B cell (primary cell): ENCODE measurements at regions not wholly inside any gene's neighbourhood (a gene's known extent, or its start where the extent isn't known, plus 50 kb on each side); places are given as distances from the start of the nearest gene placed in this dataset.

ENCODE experiments used
- ATAC-seq: fragments of 200-7000 bp; cut with Tn5 transposase; one replicate; pipeline ENCODE4 v1.10.0; 2021; ENCODE audit warnings: low read depth, mild to moderate bottlenecking, moderate number of reproducible peaks, moderate library complexity
- CTCF ChIA-PET: fragments of 350-600 bp; sonication (Branson Sonifier 250); formaldehyde crosslinking; loops from one replicate; lab custom pipeline; 2021; ENCODE audit warnings: antibody characterized with exemption, inconsistent platforms; lab: Charles Lee
- POLR2A ChIA-PET: fragments of 350-600 bp; sonication (Branson Sonifier 250); formaldehyde crosslinking; loops from one replicate; lab custom pipeline; 2021; ENCODE audit warnings: antibody characterized with exemption; lab: Charles Lee
- DNase-seq: peaks from one replicate; pipeline ENCODE4 v3.0.0; 2013
- H2AFZ ChIP-seq: 2 replicates; pipeline ENCODE4 v1.6.1; 2012; ENCODE audit warnings: mild to moderate bottlenecking, low read depth, low read length; ENCODE audit not compliant: insufficient read depth, poor library complexity, severe bottlenecking
- H3K27ac ChIP-seq, 2 donors: 1 replicate in 1 of 2; 2 replicates in 1 of 2; pipeline ENCODE4 v1.5.1; 2012 to 2013; ENCODE audit warnings: low read length in 2 of 2, mild to moderate bottlenecking in 2 of 2, moderate library complexity in 1 of 2
- H3K27me3 ChIP-seq, 4 experiments: fragments of 200-600 bp in 1 of 4; sonication (generic) in 1 of 4; replicated peaks in 1 of 4; 1 replicate in 2 of 4; 2 replicates in 2 of 4; pipeline versions ENCODE4 v1.6.1 to v1.7.0; 2013 to 2016; ENCODE audit warnings: low read length in 3 of 4, mild to moderate bottlenecking in 2 of 4, mixed read lengths in 1 of 4, moderate library complexity in 1 of 4; ENCODE audit not compliant: insufficient read depth in 4 of 4, control insufficient read depth in 3 of 4; ENCODE audit errors: control extremely low read depth in 1 of 4
- H3K36me3 ChIP-seq, 2 experiments: replicated peaks in 1 of 2; 1 replicate in 1 of 2; 2 replicates in 1 of 2; pipeline versions ENCODE4 v1.6.1 to v1.7.1; 2013; ENCODE audit warnings: low read length in 1 of 2; ENCODE audit not compliant: insufficient read depth in 2 of 2, control insufficient read depth in 1 of 2; ENCODE audit errors: control extremely low read depth in 1 of 2, extremely low read depth in 1 of 2
- H3K4me1 ChIP-seq, 2 donors: fragments of 200-600 bp in 1 of 2; sonication (generic) in 1 of 2; 1 replicate in 1 of 2; 2 replicates in 1 of 2; pipeline versions ENCODE4 v1.5.1 to v1.6.1; 2013 to 2017; ENCODE audit warnings: low read length in 2 of 2; ENCODE audit not compliant: control insufficient read depth in 2 of 2, insufficient read depth in 2 of 2
- H3K4me2 ChIP-seq: replicated peaks from 2 replicates; pipeline ENCODE3; 2012; ENCODE audit warnings: mild to moderate bottlenecking, low read depth, low read length; ENCODE audit not compliant: poor library complexity, severe bottlenecking
- H3K4me3 ChIP-seq, 5 experiments: fragments of 200-600 bp in 1 of 5; sonication (generic) in 1 of 5; 1 replicate in 3 of 5; 2 replicates in 2 of 5; pipeline versions ENCODE4 v1.5.1 to v1.7.0; 2011 to 2016; ENCODE audit warnings: low read length in 4 of 5, mild to moderate bottlenecking in 4 of 5, low read depth in 2 of 5, control low read depth in 1 of 5, moderate library complexity in 1 of 5; ENCODE audit not compliant: insufficient read depth in 1 of 5; ENCODE audit errors: control extremely low read depth in 1 of 5, extremely low read depth in 1 of 5
- H3K79me2 ChIP-seq: fragments of 200-600 bp; sonication (generic); one replicate; pipeline ENCODE4 v1.6.0; 2016; ENCODE audit warnings: low read length; ENCODE audit not compliant: control insufficient read depth, insufficient read depth
- H3K9ac ChIP-seq: fragments of 200-600 bp; sonication (generic); 2 replicates; pipeline ENCODE4 v1.6.1; 2017; ENCODE audit warnings: mild to moderate bottlenecking, low read length, moderate library complexity
- H3K9me3 ChIP-seq, 3 donors: one replicate each; pipeline versions ENCODE4 v1.6.1 to v1.7.1; 2013; ENCODE audit warnings: low read length in 2 of 3; ENCODE audit not compliant: control insufficient read depth in 2 of 3, insufficient read depth in 1 of 3; ENCODE audit errors: control extremely low read depth in 1 of 3
- H4K20me1 ChIP-seq: 2 replicates; pipeline ENCODE4 v1.6.0; 2012; ENCODE audit warnings: mild to moderate bottlenecking, low read length; ENCODE audit not compliant: insufficient read depth, control insufficient read depth, poor library complexity, severe bottlenecking
- H3K27ac Mint-ChIP-seq: one replicate; pipeline ENCODE4 v1.8.0; 2021; ENCODE audit warnings: mixed read lengths
- H3K27me3 Mint-ChIP-seq: one replicate; pipeline ENCODE4 v1.8.0; 2021; ENCODE audit warnings: mixed read lengths
- H3K4me1 Mint-ChIP-seq: one replicate; pipeline ENCODE4 v1.8.0; 2021; ENCODE audit warnings: mixed read lengths
- H3K4me3 Mint-ChIP-seq: one replicate; pipeline ENCODE4 v1.8.0; 2021; ENCODE audit warnings: mixed read lengths
- H3K9me3 Mint-ChIP-seq: one replicate; pipeline ENCODE4 v1.8.0; 2022; ENCODE audit warnings: mixed read lengths; ENCODE audit not compliant: insufficient read depth
- CTCF ChIP-seq: fragments of 200-600 bp; IDR thresholded peaks from one replicate; pipeline ENCODE4 v1.8.0; 2022; ENCODE audit warnings: antibody characterized with exemption, mild to moderate bottlenecking
- EZH2 ChIP-seq: IDR thresholded peaks from 2 replicates; pipeline ENCODE4 v1.6.1; 2012; ENCODE audit warnings: borderline replicate concordance, low read depth, mild to moderate bottlenecking, moderate library complexity, low read length; ENCODE audit not compliant: insufficient read depth, poor library complexity, severe bottlenecking
- WGBS: methylation state at CpG from one replicate; pipeline ENCODE4 v1.1.5; 2013; ENCODE audit warnings: missing lambda C conversion rate; ENCODE audit not compliant: insufficient coverage; 5-methylcytosine and 5-hydroxymethylcytosine counted together
- intact Hi-C: fragments of 100-400 bp; cut with micrococcal nuclease; formaldehyde crosslinking; loops from one replicate; pipeline ENCODE4 v1.10.0; 2022

- H3K36me3 ChIP-seq, result no peaks in the 10 kb centered on the region
- intact Hi-C loops, result no loop called here
- no peak overlapping the region for H3K27ac ChIP-seq
- H3K27ac Mint-ChIP-seq, result no peak overlapping the region
- H3K79me2 ChIP-seq, result no peaks in the 10 kb centered on the region
- DNase-seq (no peak), ATAC-seq (no peak)
- H3K4me1 ChIP-seq, result no peaks in the 10 kb centered on the region
- H3K9ac ChIP-seq, result no peak overlapping the region
- no peak overlapping the region for H3K4me3 ChIP-seq
- no peaks in the 10 kb centered on the region for H3K4me1 Mint-ChIP-seq
- peaks cover 5% of the 10 kb centered on the region for H3K9me3 Mint-ChIP-seq
- CTCF ChIA-PET, result no interaction called here
- POLR2A ChIA-PET, result no interaction called here
- H4K20me1 ChIP-seq, result no peaks in the 10 kb centered on the region
- H3K9me3 ChIP-seq, result no peaks in the 10 kb centered on the region
- no peak overlapping the region for H3K4me2 ChIP-seq
- H2AFZ ChIP-seq, result no peak overlapping the region
- no CpG with 5 or more reads among the region's 1 CpG for WGBS
- no peaks in the 10 kb centered on the region for H3K27me3 ChIP-seq
- no peak overlapping the region for H3K4me3 Mint-ChIP-seq
- TF ChIP-seq EZH2, result no peak
- no peak for TF ChIP-seq CTCF
- no peaks in the 10 kb centered on the region for H3K27me3 Mint-ChIP-seq
Observed at GRCh38 chr13:74682746-74683145, 548.5 kb upstream of the KLF12 start.

GRCh38 chr13:74681891-74682290 is 547.7 kb upstream of the KLF12 start:
- DNase-seq, result no peak
- Mint-ChIP-seq H3K9me3 (peaks cover 5% of the 10 kb centered on the region), H3K27ac (no peak overlapping the region), H3K4me1 (no peaks in the 10 kb centered on the region), H3K4me3 (no peak overlapping the region), H3K27me3 (no peaks in the 10 kb centered on the region)
- ChIA-PET POLR2A (no interaction called here), CTCF (no interaction called here)
- 46% methylated on average over 3 of the region's 3 CpGs for WGBS
- Histone ChIP-seq H3K27me3 (no peaks in the 10 kb centered on the region), H2AFZ (no peak overlapping the region), H3K36me3 (no peaks in the 10 kb centered on the region), H3K9ac (no peak overlapping the region), H3K4me3 (no peak overlapping the region), H3K4me1 (no peaks in the 10 kb centered on the region), H4K20me1 (no peaks in the 10 kb centered on the region), H3K4me2 (no peak overlapping the region), H3K79me2 (no peaks in the 10 kb centered on the region), H3K9me3 (no peaks in the 10 kb centered on the region), H3K27ac (no peak overlapping the region)
- intact Hi-C loops, result no loop called here
- ATAC-seq, result no peak
- TF ChIP-seq CTCF, result no peak
- TF ChIP-seq EZH2, result no peak
